ENCODE measurements at regions not wholly inside any gene's neighbourhood (a gene's known extent, or its start where the extent isn't known, plus 50 kb on each side); places are given as distances from the start of the nearest gene placed in this dataset.
"Not testable (repeated sequence)": the region's sequence is repeated elsewhere in the genome, so short reads cannot be mapped to it uniquely, and the experiment has no call there.

DNA sequence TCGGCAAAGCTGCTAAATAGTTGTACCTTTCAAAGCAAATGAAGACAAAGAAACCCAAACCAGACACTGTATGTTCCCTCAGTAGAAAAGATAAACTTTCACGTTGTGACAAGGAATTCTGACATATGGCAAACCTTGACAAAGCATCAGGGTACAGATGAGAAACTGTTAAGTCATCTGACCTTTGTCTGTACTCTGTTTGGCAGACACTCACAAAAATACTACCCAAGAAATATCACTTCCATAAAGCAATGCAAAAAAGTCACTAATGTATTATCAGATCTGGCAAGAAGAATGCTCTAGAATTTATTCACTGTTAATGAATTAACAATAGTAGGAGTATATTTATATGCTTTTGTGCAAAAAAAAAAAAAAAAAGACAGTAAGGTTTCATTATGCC is 843.7 kb downstream of the DIAPH3 start:
- H3K14ac ChIP-seq (ENCODE audit: insufficient read depth, low read length) = no peak overlapping the region
- no peak overlapping the region for H3K23ac ChIP-seq (ENCODE audit: insufficient read length, low read depth, low read length)
- no peaks in the 10 kb centered on the region for H3K27me3 ChIP-seq (ENCODE audit: insufficient read depth, low read length)
- no peak overlapping the region for H4K91ac ChIP-seq (ENCODE audit: insufficient read length, low read depth, low read length)
- H2BK5ac ChIP-seq (ENCODE audit: insufficient read length, low read length) = no peak overlapping the region
- H3K18ac ChIP-seq (ENCODE audit: insufficient read length, low read depth, low read length) = no peak overlapping the region
- H3K27me3 Mint-ChIP-seq (ENCODE audit: low read depth) = no peaks in the 10 kb centered on the region
- H4K20me1 ChIP-seq (ENCODE audit: control insufficient read depth, insufficient read depth, insufficient read length) = no peaks in the 10 kb centered on the region
- no peak for DNase-seq
- no peak overlapping the region for H2BK15ac ChIP-seq (ENCODE audit: low read depth, low read length)
- H3T11ph ChIP-seq (ENCODE audit: low read length) = no peak overlapping the region
- no peaks in the 10 kb centered on the region for H3K36me3 Mint-ChIP-seq (ENCODE audit: insufficient read depth in 1 of 3, low read depth in 3 of 3)
- H3K4me2 ChIP-seq (ENCODE audit: insufficient read depth, insufficient read length, low read length) = no peak overlapping the region
- H2AK5ac ChIP-seq (ENCODE audit: insufficient read length, low read length) = no peak overlapping the region
- H3K79me1 ChIP-seq (ENCODE audit: insufficient read depth, low read depth, low read length, poor library complexity, severe bottlenecking) = no peaks in the 10 kb centered on the region
- no peaks in the 10 kb centered on the region for H3K9me3 ChIP-seq (ENCODE audit: control insufficient read depth, low read depth, low read length)
- WGBS (ENCODE audit: extremely low coverage, insufficient read length, low lambda C conversion rate) = no CpG with 5 or more reads among the region's 2 CpGs
- no peaks in the 10 kb centered on the region for H3K23me2 ChIP-seq (ENCODE audit: insufficient read length, low read depth, low read length, poor library complexity, severe bottlenecking)
- no peaks in the 10 kb centered on the region for H3K79me2 ChIP-seq (ENCODE audit: insufficient read depth, low read length)
- no peak overlapping the region for H2BK12ac ChIP-seq (ENCODE audit: insufficient read length, low read depth, low read length)
- no peak overlapping the region for H4K8ac ChIP-seq (replicated peaks; ENCODE audit: insufficient read length, low read depth, low read length)
- no peak overlapping the region for H2AFZ ChIP-seq (ENCODE audit: low read length)
- H2BK20ac ChIP-seq (ENCODE audit: low read depth, low read length, poor library complexity, severe bottlenecking) = no peak overlapping the region
- no peak overlapping the region for H3K4me3 Mint-ChIP-seq
- no peak overlapping the region for H3K4ac ChIP-seq (ENCODE audit: low read depth, low read length)
- no peak overlapping the region for H3K27ac Mint-ChIP-seq
- H3K9me3 Mint-ChIP-seq = no peaks in the 10 kb centered on the region
- H2BK120ac ChIP-seq (ENCODE audit: low read depth, low read length, poor library complexity, severe bottlenecking) = no peak overlapping the region
- H3K27ac ChIP-seq (ENCODE audit: insufficient read length, low read depth, low read length) = no peak overlapping the region
- H3K4me1 Mint-ChIP-seq = peaks cover 8 to 10% of the 10 kb centered on the region in 2 experiments
- no peak overlapping the region for H4K5ac ChIP-seq (ENCODE audit: insufficient read length, low read depth, low read length)
- H3K56ac ChIP-seq (ENCODE audit: insufficient read length, low read depth, low read length) = no peak overlapping the region
- H3K9ac ChIP-seq (ENCODE audit: extremely low read depth, insufficient read length, low read length) = no peak overlapping the region
- no peaks in the 10 kb centered on the region for H3K4me1 ChIP-seq (ENCODE audit: insufficient read depth, low read length)
- TF ChIP-seq, protein P1, sequence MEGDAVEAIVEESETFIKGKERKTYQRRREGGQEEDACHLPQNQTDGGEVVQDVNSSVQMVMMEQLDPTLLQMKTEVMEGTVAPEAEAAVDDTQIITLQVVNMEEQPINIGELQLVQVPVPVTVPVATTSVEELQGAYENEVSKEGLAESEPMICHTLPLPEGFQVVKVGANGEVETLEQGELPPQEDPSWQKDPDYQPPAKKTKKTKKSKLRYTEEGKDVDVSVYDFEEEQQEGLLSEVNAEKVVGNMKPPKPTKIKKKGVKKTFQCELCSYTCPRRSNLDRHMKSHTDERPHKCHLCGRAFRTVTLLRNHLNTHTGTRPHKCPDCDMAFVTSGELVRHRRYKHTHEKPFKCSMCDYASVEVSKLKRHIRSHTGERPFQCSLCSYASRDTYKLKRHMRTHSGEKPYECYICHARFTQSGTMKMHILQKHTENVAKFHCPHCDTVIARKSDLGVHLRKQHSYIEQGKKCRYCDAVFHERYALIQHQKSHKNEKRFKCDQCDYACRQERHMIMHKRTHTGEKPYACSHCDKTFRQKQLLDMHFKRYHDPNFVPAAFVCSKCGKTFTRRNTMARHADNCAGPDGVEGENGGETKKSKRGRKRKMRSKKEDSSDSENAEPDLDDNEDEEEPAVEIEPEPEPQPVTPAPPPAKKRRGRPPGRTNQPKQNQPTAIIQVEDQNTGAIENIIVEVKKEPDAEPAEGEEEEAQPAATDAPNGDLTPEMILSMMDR (conservative IDR thresholded peaks at IDR 0.05) = no peak

DNA sequence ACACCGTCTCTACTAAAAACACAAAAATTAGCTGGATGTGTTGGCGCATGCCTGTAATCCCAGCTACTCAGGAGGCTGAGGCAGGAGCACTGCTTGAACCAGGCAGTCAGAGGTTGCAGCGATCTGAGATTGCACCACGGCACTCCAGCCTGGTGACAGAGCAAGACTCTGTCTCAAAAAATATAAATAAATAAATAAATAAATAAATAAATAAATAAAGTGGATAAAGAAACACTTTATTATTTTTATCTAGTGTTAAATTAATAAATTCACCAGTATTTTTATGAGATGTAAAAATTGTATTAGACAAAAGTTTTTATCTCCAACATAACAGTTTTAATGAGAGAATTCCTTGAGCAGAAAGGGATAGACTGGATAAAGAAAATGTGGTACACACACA is 839.3 kb downstream of the DIAPH3 start:
- H3K18ac ChIP-seq (ENCODE audit: insufficient read length, low read depth, low read length); H3K79me2 ChIP-seq (ENCODE audit: insufficient read depth, low read length); H4K8ac ChIP-seq (replicated peaks; ENCODE audit: insufficient read length, low read depth, low read length); H3T11ph ChIP-seq (ENCODE audit: low read length); H2BK20ac ChIP-seq (ENCODE audit: low read depth, low read length, poor library complexity, severe bottlenecking); H2BK12ac ChIP-seq (ENCODE audit: insufficient read length, low read depth, low read length); H4K20me1 ChIP-seq (ENCODE audit: control insufficient read depth, insufficient read depth, insufficient read length); H3K36me3 Mint-ChIP-seq (ENCODE audit: insufficient read depth in 1 of 3, low read depth in 3 of 3); H2AFZ ChIP-seq (ENCODE audit: low read length); H3K9me3 Mint-ChIP-seq; H3K14ac ChIP-seq (ENCODE audit: insufficient read depth, low read length); H4K91ac ChIP-seq (ENCODE audit: insufficient read length, low read depth, low read length); H3K27ac ChIP-seq (ENCODE audit: insufficient read length, low read depth, low read length); H3K9ac ChIP-seq (ENCODE audit: extremely low read depth, insufficient read length, low read length); H3K23ac ChIP-seq (ENCODE audit: insufficient read length, low read depth, low read length); H3K4me2 ChIP-seq (ENCODE audit: insufficient read depth, insufficient read length, low read length); H4K5ac ChIP-seq (ENCODE audit: insufficient read length, low read depth, low read length); H3K27me3 ChIP-seq (ENCODE audit: insufficient read depth, low read length); H3K23me2 ChIP-seq (ENCODE audit: insufficient read length, low read depth, low read length, poor library complexity, severe bottlenecking); H3K9me3 ChIP-seq (ENCODE audit: control insufficient read depth, low read depth, low read length); H3K27ac Mint-ChIP-seq; DNase-seq; H2BK5ac ChIP-seq (ENCODE audit: insufficient read length, low read length); H2BK120ac ChIP-seq (ENCODE audit: low read depth, low read length, poor library complexity, severe bottlenecking); H3K4ac ChIP-seq (ENCODE audit: low read depth, low read length); H3K27me3 Mint-ChIP-seq (ENCODE audit: low read depth); H3K79me1 ChIP-seq (ENCODE audit: insufficient read depth, low read depth, low read length, poor library complexity, severe bottlenecking); H3K4me3 Mint-ChIP-seq; H3K4me1 Mint-ChIP-seq; H2BK15ac ChIP-seq (ENCODE audit: low read depth, low read length); H3K4me1 ChIP-seq (ENCODE audit: insufficient read depth, low read length); H2AK5ac ChIP-seq (ENCODE audit: insufficient read length, low read length); H3K56ac ChIP-seq (ENCODE audit: insufficient read length, low read depth, low read length): not testable (repeated sequence)
- whole genome bisulfite sequencing (ENCODE audit: extremely low coverage, insufficient read length, low lambda C conversion rate) = no CpG with 5 or more reads among the region's 4 CpGs
